IMR-90 (cell line): ENCODE measurements at regions not wholly inside any gene's neighbourhood (a gene's known extent, or its start where the extent isn't known, plus 50 kb on each side); places are given as distances from the start of the nearest gene placed in this dataset.

ENCODE experiments used
- ATAC-seq: fragments of 200-7000 bp; cut with Tn5 transposase; 2 replicates; pipeline ENCODE4 v1.9.1; 2020; ENCODE audit warnings: low read depth, mild to moderate bottlenecking, moderate library complexity
- BruUV-seq: library from RNA; stranded (reverse); fragments of 400-500 nt; replicated peaks from 2 replicates; lab custom pipeline; 2021; lab: Mats Ljungman, UMichigan
- CTCF ChIA-PET: fragments of 300-600 bp; formaldehyde crosslinking; extraction: SDS; loops from one replicate; lab custom pipeline; 2021; ENCODE audit warnings: antibody characterized with exemption; lab: Yijun Ruan, JAX
- POLR2A ChIA-PET: fragments of 300-600 bp; sonication (Branson Sonifier 250); formaldehyde crosslinking; loops from one replicate; lab custom pipeline; 2022; ENCODE audit warnings: antibody characterized with exemption; ENCODE audit not compliant: unreplicated experiment; lab: Charles Lee
- DNase-seq: peaks from one replicate; pipeline ENCODE4 v3.0.0; 2013
- H2AFZ ChIP-seq: replicated peaks from 2 replicates; pipeline ENCODE3; 2013; ENCODE audit warnings: low read length, mild to moderate bottlenecking; ENCODE audit not compliant: poor library complexity
- H2AK5ac ChIP-seq: 2 replicates; pipeline ENCODE4 v1.6.1; 2013; ENCODE audit warnings: low read depth, low read length, inconsistent platforms
- H2AK9ac ChIP-seq: replicated peaks from 2 replicates; pipeline ENCODE3; 2013; ENCODE audit warnings: mild to moderate bottlenecking, low read depth, low read length, moderate library complexity; ENCODE audit not compliant: poor library complexity
- H2BK120ac ChIP-seq: 2 replicates; pipeline ENCODE4 v1.6.1; 2013; ENCODE audit warnings: low read depth, low read length, inconsistent platforms
- H2BK15ac ChIP-seq: 3 replicates; pipeline ENCODE4 v1.6.1; 2013; ENCODE audit warnings: low read depth, low read length, inconsistent platforms
- H2BK20ac ChIP-seq: 2 replicates; pipeline ENCODE4 v1.6.1; 2013; ENCODE audit warnings: low read depth, mild to moderate bottlenecking, inconsistent platforms, low read length, moderate library complexity
- H2BK5ac ChIP-seq: 2 replicates; pipeline ENCODE4 v1.6.1; 2013; ENCODE audit warnings: mild to moderate bottlenecking, low read depth, low read length, inconsistent platforms; ENCODE audit not compliant: poor library complexity, severe bottlenecking
- H3K14ac ChIP-seq: replicated peaks from 2 replicates; pipeline ENCODE4 v1.6.1; 2013; ENCODE audit warnings: low read depth, low read length, inconsistent platforms
- H3K18ac ChIP-seq: 2 replicates; pipeline ENCODE4 v1.6.1; 2013; ENCODE audit warnings: low read depth, low read length, control low read depth
- H3K23ac ChIP-seq: 2 replicates; pipeline ENCODE4 v1.6.1; 2013; ENCODE audit warnings: low read depth, low read length, inconsistent platforms
- H3K27ac ChIP-seq: 2 replicates; pipeline ENCODE4 v1.5.1; 2013; ENCODE audit warnings: mild to moderate bottlenecking, control low read depth, low read length; ENCODE audit not compliant: insufficient read depth
- H3K27me3 ChIP-seq: 2 replicates; pipeline ENCODE4 v1.6.1; 2013; ENCODE audit warnings: low read length; ENCODE audit not compliant: control insufficient read depth, insufficient read depth
- H3K36me3 ChIP-seq: 2 replicates; pipeline ENCODE4 v1.6.1; 2013; ENCODE audit warnings: low read length, mixed read lengths; ENCODE audit not compliant: control insufficient read depth, insufficient read depth
- H3K4ac ChIP-seq: 2 replicates; pipeline ENCODE4 v1.6.1; 2013; ENCODE audit warnings: low read depth, low read length, inconsistent platforms
- H3K4me1 ChIP-seq: 2 replicates; pipeline ENCODE4 v1.6.1; 2013; ENCODE audit warnings: low read length, mixed read lengths; ENCODE audit not compliant: control insufficient read depth, insufficient read depth
- H3K4me2 ChIP-seq: 2 replicates; pipeline ENCODE4 v1.6.1; 2013; ENCODE audit warnings: low read depth, mild to moderate bottlenecking, control low read depth, low read length, moderate library complexity
- H3K4me3 ChIP-seq: 2 replicates; pipeline ENCODE4 v1.5.1; 2013; ENCODE audit warnings: low read depth, mild to moderate bottlenecking, control low read depth, low read length, moderate library complexity; ENCODE audit not compliant: insufficient read depth
- H3K56ac ChIP-seq: 2 replicates; pipeline ENCODE4 v1.6.1; 2013; ENCODE audit warnings: low read length, inconsistent platforms; ENCODE audit not compliant: insufficient read depth; ENCODE audit errors: extremely low read depth
- H3K79me1 ChIP-seq, 2 experiments: 2 replicates each; pipeline ENCODE4 v1.6.1; 2013; ENCODE audit warnings: low read length in 2 of 2, inconsistent platforms in 1 of 2, low read depth in 1 of 2
- H3K9ac ChIP-seq: 2 replicates; pipeline ENCODE4 v1.6.1; 2013; ENCODE audit warnings: low read depth, low read length, control low read depth
- H3K9me1 ChIP-seq: 2 replicates; pipeline ENCODE4 v1.6.1; 2013; ENCODE audit warnings: low read length, inconsistent platforms; ENCODE audit not compliant: insufficient read depth
- H3K9me3 ChIP-seq: 2 replicates; pipeline ENCODE4 v1.6.1; 2013; ENCODE audit warnings: low read length; ENCODE audit not compliant: control insufficient read depth, insufficient read depth
- H4K20me1 ChIP-seq: 2 replicates; pipeline ENCODE4 v1.6.1; 2013; ENCODE audit warnings: low read length, inconsistent platforms; ENCODE audit not compliant: insufficient read depth
- H4K5ac ChIP-seq: 2 replicates; pipeline ENCODE4 v1.6.1; 2013; ENCODE audit warnings: mild to moderate bottlenecking, low read depth, low read length, control low read depth
- H4K8ac ChIP-seq, 2 experiments: 2 replicates each; pipeline ENCODE4 v1.6.1; 2013; ENCODE audit warnings: low read depth in 2 of 2, low read length in 2 of 2, control low read depth in 1 of 2, inconsistent platforms in 1 of 2
- H4K91ac ChIP-seq: 2 replicates; pipeline ENCODE4 v1.6.1; 2013; ENCODE audit warnings: low read depth, low read length, inconsistent platforms; ENCODE audit not compliant: insufficient read depth
- BHLHE40 ChIP-seq: fragments of 150-350 bp; IDR thresholded peaks from 2 replicates; pipeline ENCODE4 v1.6.1; 2016; ENCODE audit warnings: mild to moderate bottlenecking, low read depth, low read length
- CTCF ChIP-seq: conservative IDR thresholded peaks from 2 replicates; pipeline ENCODE4 v1.5.1; 2012; ENCODE audit warnings: mild to moderate bottlenecking, low read depth, low read length, improper control_type of control experiment
- ELK1 ChIP-seq: fragments of 150-350 bp; IDR thresholded peaks from 2 replicates; pipeline ENCODE4 v1.6.1; 2016; ENCODE audit warnings: low read depth, mild to moderate bottlenecking, low read length, moderate library complexity, borderline replicate concordance
- MAZ ChIP-seq: IDR thresholded peaks from 2 replicates; pipeline ENCODE4 v1.6.1; 2012; ENCODE audit warnings: low read depth, mild to moderate bottlenecking, low read length, improper control_type of control experiment, moderate library complexity, borderline replicate concordance
- MXI1 ChIP-seq: IDR thresholded peaks from 2 replicates; pipeline ENCODE4 v1.6.1; 2012; ENCODE audit warnings: low read depth, mild to moderate bottlenecking, low read length, moderate library complexity, borderline replicate concordance
- NFE2L2 ChIP-seq: fragments of 150-350 bp; IDR thresholded peaks from 2 replicates; pipeline ENCODE4 v1.6.1; 2016; ENCODE audit warnings: low read depth, mild to moderate bottlenecking, low read length
- POLR2A ChIP-seq: IDR thresholded peaks from 2 replicates; pipeline ENCODE4 v1.6.1; 2012; ENCODE audit warnings: mild to moderate bottlenecking, low read depth, low read length
- RAD21 ChIP-seq: IDR thresholded peaks from 2 replicates; pipeline ENCODE4 v1.6.1; 2012; ENCODE audit warnings: low read length, improper control_type of control experiment
- RCOR1 ChIP-seq: IDR thresholded peaks from 2 replicates; pipeline ENCODE4 v1.6.1; 2012; ENCODE audit warnings: mild to moderate bottlenecking, low read length, improper control_type of control experiment; ENCODE audit not compliant: insufficient replicate concordance
- RFX5 ChIP-seq: IDR thresholded peaks from 2 replicates; pipeline ENCODE4 v1.8.0; 2012; ENCODE audit warnings: low read depth, mild to moderate bottlenecking, low read length, moderate library complexity
- SMC3 ChIP-seq: fragments of 150-350 bp; IDR thresholded peaks from 2 replicates; pipeline ENCODE4 v1.6.1; 2016; ENCODE audit warnings: low read depth, mild to moderate bottlenecking, antibody characterized with exemption, low read length, moderate library complexity
- USF2 ChIP-seq: fragments of 150-350 bp; IDR thresholded peaks from 2 replicates; pipeline ENCODE4 v1.6.1; 2017; ENCODE audit warnings: mild to moderate bottlenecking, antibody characterized with exemption, low read length, low read depth
- WGBS, 2 experiments: methylation state at CpG; one replicate each; pipeline versions ENCODE4 v1.1.5 to v1.1.7; 2013; ENCODE audit warnings: missing lambda C conversion rate in 2 of 2; ENCODE audit not compliant: insufficient read length in 1 of 2; ENCODE audit errors: extremely low coverage in 2 of 2; 5-methylcytosine and 5-hydroxymethylcytosine counted together
- dilution Hi-C: fragments of 300-500 bp; cut with HindIII; formaldehyde crosslinking; loops from one replicate; pipeline ENCODE4 v1.14.3; 2018; ENCODE audit warnings: low sequenced_read_pairs; ENCODE audit not compliant: unreplicated experiment
- in situ Hi-C: fragments of 300-500 bp; cut with MboI; formaldehyde crosslinking; loops from 3 replicates; pipeline ENCODE4 v1.14.3; 2019; ENCODE audit warnings: low sequenced_read_pairs, inconsistent platforms, mixed read lengths
- intact Hi-C: fragments of 100-400 bp; cut with micrococcal nuclease; formaldehyde crosslinking; loops from 2 replicates; pipeline ENCODE4 v1.10.0; 2022

- Histone ChIP-seq H2BK5ac (no peak overlapping the region), H2AFZ (no peak overlapping the region), H3K4me2 (no peak overlapping the region), H2BK120ac (no peak overlapping the region), H3K79me1 (no peaks in the 10 kb centered on the region), H3K4me1 (no peaks in the 10 kb centered on the region), H3K56ac (no peak overlapping the region), H3K9ac (no peak overlapping the region), H3K4ac (no peak overlapping the region), H3K18ac (no peak overlapping the region), H4K5ac (no peak overlapping the region), H4K91ac (no peak overlapping the region), H3K27ac (no peak overlapping the region), H2AK5ac (no peak overlapping the region), H3K36me3 (no peaks in the 10 kb centered on the region), H4K20me1 (no peaks in the 10 kb centered on the region), H3K9me1 (no peaks in the 10 kb centered on the region), H3K23ac (no peak overlapping the region), H3K14ac (no peak overlapping the region), H2AK9ac (no peak overlapping the region), H4K8ac (no peak overlapping the region), H3K4me3 (no peak overlapping the region), H3K9me3 (no peaks in the 10 kb centered on the region), H3K27me3 (no peaks in the 10 kb centered on the region), H2BK20ac (no peak overlapping the region), H2BK15ac (no peak overlapping the region)
- POLR2A ChIA-PET: no interaction called here
- CTCF ChIA-PET: no interaction called here
- no TSS peak for BruUV-seq
- dilution Hi-C loops (no loop called here), in situ Hi-C loops (no loop called here), intact Hi-C loops (no loop called here)
- ATAC-seq (no peak), DNase-seq (no peak)
- TF ChIP-seq RCOR1 (no peak), MAZ (no peak), SMC3 (no peak), ELK1 (no peak), USF2 (no peak), RAD21 (no peak), POLR2A (no peak), NFE2L2 (no peak), CTCF (no peak), BHLHE40 (no peak), MXI1 (no peak), RFX5 (no peak)
- WGBS, 2 experiments: no CpG with 5 or more reads among the region's 2 CpGs
Observed at GRCh38 chr5:91797576-91797975, 414.5 kb upstream of the ARRDC3 start.
